Astrocyte (in vitro differentiated cells and primary cell): ENCODE measurements at regions not wholly inside any gene's neighbourhood (a gene's known extent, or its start where the extent isn't known, plus 50 kb on each side); places are given as distances from the start of the nearest gene placed in this dataset.
A peak's percentile ranks its signal among the peaks of the same experiment; 100 is the strongest.

Experiments
- DNase-seq: peaks from one replicate; pipeline ENCODE4 v3.0.0-alpha.2; 2010; ENCODE audit warnings: low read depth
- FAIRE-seq: peaks from 2 replicates; lab custom pipeline; 2011; peaks lifted over from hg19 to GRCh38; lab: Jason Lieb, UNC
- H2AFZ ChIP-seq: 2 replicates; pipeline ENCODE4 v1.6.0; 2012; ENCODE audit warnings: low read depth, low read length, inconsistent platforms
- H3K27ac ChIP-seq: 2 replicates; pipeline ENCODE4 v1.5.1; 2011; ENCODE audit warnings: low read depth, low read length, inconsistent platforms
- H3K27me3 ChIP-seq: 2 replicates; pipeline ENCODE4 v1.6.0; 2011; ENCODE audit warnings: low read length, inconsistent platforms; ENCODE audit not compliant: insufficient read depth
- H3K36me3 ChIP-seq: 2 replicates; pipeline ENCODE4 v1.5.1; 2011; ENCODE audit warnings: low read length, inconsistent platforms; ENCODE audit not compliant: insufficient read depth
- H3K4me1 ChIP-seq: 2 replicates; pipeline ENCODE4 v1.5.1; 2011; ENCODE audit warnings: low read length, inconsistent platforms; ENCODE audit not compliant: insufficient read depth
- H3K4me2 ChIP-seq: 2 replicates; pipeline ENCODE4 v1.6.0; 2012; ENCODE audit warnings: low read length, inconsistent platforms
- H3K4me3 ChIP-seq: 2 replicates; pipeline ENCODE4 v1.5.1; 2011; ENCODE audit warnings: low read depth, mild to moderate bottlenecking, low read length, inconsistent platforms; ENCODE audit not compliant: insufficient read depth
- H3K79me2 ChIP-seq: 2 replicates; pipeline ENCODE4 v1.6.0; 2012; ENCODE audit warnings: mild to moderate bottlenecking, low read length, inconsistent platforms; ENCODE audit not compliant: insufficient read depth
- H3K9ac ChIP-seq: 2 replicates; pipeline ENCODE4 v1.6.0; 2012; ENCODE audit warnings: mild to moderate bottlenecking, low read length, inconsistent platforms
- H3K9me3 ChIP-seq: 2 replicates; pipeline ENCODE4 v1.5.1; 2012; ENCODE audit warnings: low read depth, mild to moderate bottlenecking, low read length, inconsistent platforms; ENCODE audit not compliant: insufficient read depth
- H4K20me1 ChIP-seq: 2 replicates; pipeline ENCODE4 v1.6.0; 2012; ENCODE audit warnings: low read length, inconsistent platforms; ENCODE audit not compliant: insufficient read depth
- H3K27ac Mint-ChIP-seq: one replicate; pipeline ENCODE4 v1.8.0; 2021; ENCODE audit warnings: mild to moderate bottlenecking, mixed read lengths; ENCODE audit not compliant: unreplicated experiment
- H3K27me3 Mint-ChIP-seq: one replicate; pipeline ENCODE4 v1.8.0; 2021; ENCODE audit warnings: low read depth, mixed read lengths; ENCODE audit not compliant: unreplicated experiment
- H3K36me3 Mint-ChIP-seq: one replicate; pipeline ENCODE4 v1.8.0; 2021; ENCODE audit warnings: low read depth, mixed read lengths; ENCODE audit not compliant: unreplicated experiment
- H3K4me1 Mint-ChIP-seq: one replicate; pipeline ENCODE4 v1.8.0; 2021; ENCODE audit warnings: low read depth, mixed read lengths; ENCODE audit not compliant: unreplicated experiment
- H3K4me3 Mint-ChIP-seq: one replicate; pipeline ENCODE4 v1.8.0; 2021; ENCODE audit warnings: mild to moderate bottlenecking, moderate library complexity, mixed read lengths; ENCODE audit not compliant: unreplicated experiment
- H3K9me3 Mint-ChIP-seq: one replicate; pipeline ENCODE4 v1.8.0; 2021; ENCODE audit warnings: mild to moderate bottlenecking, mixed read lengths; ENCODE audit not compliant: unreplicated experiment
- EZH2 ChIP-seq: IDR thresholded peaks from 2 replicates; pipeline ENCODE4 v1.6.1; 2012; ENCODE audit warnings: mild to moderate bottlenecking, low read length, inconsistent platforms; ENCODE audit not compliant: insufficient read depth
- TF ChIP-seq, protein P1 (sequence below): IDR thresholded peaks from 2 replicates; pipeline ENCODE4 v1.5.1; 2011; ENCODE audit warnings: low read depth, mild to moderate bottlenecking, inconsistent platforms, low read length, moderate library complexity; ENCODE audit not compliant: insufficient read depth

- H3K79me2 ChIP-seq: no peaks in the 10 kb centered on the region
- Mint-ChIP-seq H3K4me3 (no peak overlapping the region), H3K4me1 (no peaks in the 10 kb centered on the region), H3K9me3 (no peaks in the 10 kb centered on the region), H3K36me3 (no peaks in the 10 kb centered on the region), H3K27ac (no peak overlapping the region), H3K27me3 (peaks cover 8% of the 10 kb centered on the region)
- H2AFZ ChIP-seq: no peak overlapping the region
- H3K27me3 ChIP-seq: no peaks in the 10 kb centered on the region
- H3K4me2 ChIP-seq: no peak overlapping the region
- DNase-seq: no peak
- no peaks in the 10 kb centered on the region for H4K20me1 ChIP-seq
- H3K9ac ChIP-seq: no peak overlapping the region
- H3K27ac ChIP-seq: no peak overlapping the region
- H3K4me3 ChIP-seq: no peak overlapping the region
- no peaks in the 10 kb centered on the region for H3K36me3 ChIP-seq
- no peak for FAIRE-seq
- no peaks in the 10 kb centered on the region for H3K4me1 ChIP-seq
- TF ChIP-seq EZH2: no peak
- TF ChIP-seq, protein P1, sequence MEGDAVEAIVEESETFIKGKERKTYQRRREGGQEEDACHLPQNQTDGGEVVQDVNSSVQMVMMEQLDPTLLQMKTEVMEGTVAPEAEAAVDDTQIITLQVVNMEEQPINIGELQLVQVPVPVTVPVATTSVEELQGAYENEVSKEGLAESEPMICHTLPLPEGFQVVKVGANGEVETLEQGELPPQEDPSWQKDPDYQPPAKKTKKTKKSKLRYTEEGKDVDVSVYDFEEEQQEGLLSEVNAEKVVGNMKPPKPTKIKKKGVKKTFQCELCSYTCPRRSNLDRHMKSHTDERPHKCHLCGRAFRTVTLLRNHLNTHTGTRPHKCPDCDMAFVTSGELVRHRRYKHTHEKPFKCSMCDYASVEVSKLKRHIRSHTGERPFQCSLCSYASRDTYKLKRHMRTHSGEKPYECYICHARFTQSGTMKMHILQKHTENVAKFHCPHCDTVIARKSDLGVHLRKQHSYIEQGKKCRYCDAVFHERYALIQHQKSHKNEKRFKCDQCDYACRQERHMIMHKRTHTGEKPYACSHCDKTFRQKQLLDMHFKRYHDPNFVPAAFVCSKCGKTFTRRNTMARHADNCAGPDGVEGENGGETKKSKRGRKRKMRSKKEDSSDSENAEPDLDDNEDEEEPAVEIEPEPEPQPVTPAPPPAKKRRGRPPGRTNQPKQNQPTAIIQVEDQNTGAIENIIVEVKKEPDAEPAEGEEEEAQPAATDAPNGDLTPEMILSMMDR: no peak
- no peaks in the 10 kb centered on the region for H3K9me3 ChIP-seq
Measured at GRCh38 chrX:69287095-69287494, 121.8 kb upstream of the PJA1 start.

GRCh38 chrX:69286565-69286906, 121.3 kb upstream of the PJA1 start:
- no peaks in the 10 kb centered on the region for H3K36me3 Mint-ChIP-seq
- H3K4me3 ChIP-seq: no peak overlapping the region
- no peaks in the 10 kb centered on the region for H3K79me2 ChIP-seq
- H3K27ac Mint-ChIP-seq: no peak overlapping the region
- H3K27me3 Mint-ChIP-seq: peaks cover 8% of the 10 kb centered on the region
- H3K4me1 ChIP-seq: no peaks in the 10 kb centered on the region
- no peak overlapping the region for H3K27ac ChIP-seq
- no peaks in the 10 kb centered on the region for H3K27me3 ChIP-seq
- no peak for FAIRE-seq
- DNase-seq: no peak
- no peak overlapping the region for H3K9ac ChIP-seq
- H3K4me3 Mint-ChIP-seq: no peak overlapping the region
- TF ChIP-seq, protein P1: no peak
- TF ChIP-seq EZH2: no peak
- H2AFZ ChIP-seq: no peak overlapping the region
- H4K20me1 ChIP-seq: no peaks in the 10 kb centered on the region
- no peak overlapping the region for H3K4me2 ChIP-seq
- H3K9me3 ChIP-seq: no peaks in the 10 kb centered on the region
- no peaks in the 10 kb centered on the region for H3K36me3 ChIP-seq
- H3K4me1 Mint-ChIP-seq: no peaks in the 10 kb centered on the region
- H3K9me3 Mint-ChIP-seq: no peaks in the 10 kb centered on the region

- H3K4me1 ChIP-seq: no peaks in the 10 kb centered on the region
- H3K9me3 ChIP-seq: no peaks in the 10 kb centered on the region
- no peaks in the 10 kb centered on the region for H3K36me3 ChIP-seq
- H3K27me3 ChIP-seq: no peaks in the 10 kb centered on the region
- H3K9ac ChIP-seq: peak overlapping the region; percentile 46
- FAIRE-seq (no peak), DNase-seq (no peak)
- TF ChIP-seq, protein P1: peak; percentile 25
- TF ChIP-seq EZH2: no peak
- H3K4me2 ChIP-seq: peak overlapping the region; percentile 81
- Mint-ChIP-seq H3K4me1 (no peaks in the 10 kb centered on the region), H3K36me3 (no peaks in the 10 kb centered on the region), H3K27ac (no peak overlapping the region), H3K27me3 (peaks cover 11% of the 10 kb centered on the region), H3K9me3 (no peaks in the 10 kb centered on the region), H3K4me3 (no peak overlapping the region)
- H2AFZ ChIP-seq: peak overlapping the region; percentile 60
- H3K27ac ChIP-seq: no peak overlapping the region
- H4K20me1 ChIP-seq: no peaks in the 10 kb centered on the region
- no peaks in the 10 kb centered on the region for H3K79me2 ChIP-seq
- H3K4me3 ChIP-seq: no peak overlapping the region
Measured at GRCh38 chrX:69285881-69286564, 120.8 kb upstream of the PJA1 start.
